NCI-H345 (cell line): ENCODE measurements at regions not wholly inside any gene's neighbourhood (a gene's known extent, or its start where the extent isn't known, plus 50 kb on each side); places are given as distances from the start of the nearest gene placed in this dataset.

Experiments
- DNase-seq: peaks from one replicate; lab custom pipeline; 2025; lab: John Stamatoyannopoulos, UW

- no peak for DNase-seq
These were observed 168.6 kb downstream of the TRIM33 start for GRCh38 chr1:114342376-114342775.

GRCh38 chr1:114341856-114342255 is 169.1 kb downstream of the TRIM33 start:
- no peak for DNase-seq

DNA sequence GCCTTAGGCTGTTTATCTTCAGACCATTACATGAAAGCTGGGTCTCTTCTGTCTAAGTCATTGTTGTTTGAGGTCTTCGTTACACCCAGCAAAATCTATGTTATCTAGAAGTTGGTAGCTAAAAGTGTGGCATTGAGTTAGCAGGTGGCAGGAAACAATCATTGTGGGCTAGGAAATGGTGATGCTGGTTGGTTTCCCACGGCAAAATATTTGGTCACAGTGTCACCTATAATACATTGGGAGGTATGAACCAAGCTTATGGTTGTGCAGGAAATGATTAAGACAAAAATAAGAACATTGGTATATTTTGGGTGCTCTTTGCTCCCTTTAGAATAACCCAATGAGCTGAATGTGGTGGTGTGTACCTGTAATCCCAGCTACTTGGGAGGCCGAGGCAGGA is 169.7 kb downstream of the TRIM33 start:
- DNase-seq: no peak

DNA sequence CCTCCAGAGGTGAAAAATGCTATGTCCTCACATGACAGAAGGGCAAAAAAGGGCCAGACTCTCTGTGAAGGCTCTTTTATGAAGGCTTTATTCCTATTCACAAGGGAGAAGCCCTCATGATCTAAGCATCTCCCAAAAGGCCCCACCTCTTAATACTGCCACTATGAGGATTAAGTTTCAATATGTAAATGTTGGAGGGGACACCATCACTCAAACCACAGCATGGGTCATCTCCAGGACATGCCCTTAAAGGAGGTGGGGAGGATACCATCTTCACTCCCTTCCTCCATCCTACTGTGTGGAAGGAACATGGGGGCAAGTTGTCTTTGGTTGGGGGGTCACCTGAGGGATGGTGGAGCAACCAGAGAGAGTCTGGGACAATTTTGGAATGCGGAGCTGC is 170.1 kb downstream of the TRIM33 start:
- no peak for DNase-seq

GRCh38 chr1:114339379-114339778 is 171.6 kb downstream of the TRIM33 start:
- no peak for DNase-seq

DNA sequence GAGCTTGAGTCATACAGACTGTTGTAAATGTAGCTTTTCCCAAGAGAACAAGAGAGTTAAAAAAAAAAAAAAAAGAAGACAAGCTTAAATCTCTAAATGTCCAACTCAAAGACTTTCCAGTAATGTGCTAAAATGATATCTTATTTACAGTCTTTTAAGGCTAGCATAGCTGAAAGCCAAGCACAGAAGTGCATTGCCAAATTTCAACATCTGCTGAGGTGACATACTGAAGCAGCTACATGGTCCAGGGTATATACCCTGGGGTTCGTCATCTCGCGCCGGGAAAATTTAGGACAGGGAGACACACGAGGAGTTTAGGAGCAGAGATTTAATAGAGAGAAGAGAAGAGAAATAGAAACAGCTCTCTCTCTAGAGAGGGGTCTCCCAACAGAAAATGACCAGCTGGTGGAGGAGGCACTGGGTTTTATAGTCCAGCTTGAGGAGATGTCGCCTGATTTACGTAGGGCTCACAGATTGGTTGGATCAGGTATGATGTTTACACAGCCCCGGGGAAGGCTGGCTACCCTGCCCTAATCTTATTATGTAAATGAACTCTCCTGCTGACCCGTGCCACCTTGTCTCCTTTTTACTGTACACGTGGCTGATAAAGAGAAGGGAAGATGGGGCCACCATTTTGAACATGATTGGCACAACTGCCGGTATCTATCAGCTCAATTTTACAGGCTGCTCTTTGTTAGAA is 172.7 kb downstream of the TRIM33 start:
- no peak for DNase-seq

DNA sequence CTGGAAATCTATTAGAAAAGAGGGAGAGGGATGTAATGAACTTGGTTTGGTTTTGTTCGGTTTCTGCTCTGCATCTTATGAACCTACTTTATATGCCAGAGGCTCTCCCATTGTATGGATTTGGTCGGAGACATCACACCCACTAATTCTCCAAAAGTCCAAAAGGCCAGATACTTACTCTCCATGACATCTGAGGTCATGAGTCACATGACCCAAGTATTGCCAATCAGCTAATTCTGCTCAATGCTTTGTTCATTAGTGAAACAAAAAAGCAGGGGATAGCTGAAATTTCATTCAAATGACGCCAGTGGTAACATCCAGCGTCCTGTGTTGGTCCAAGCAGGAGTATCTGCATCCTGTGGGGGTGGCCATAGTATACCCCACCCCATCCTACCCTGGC is 173.6 kb downstream of the TRIM33 start:
- DNase-seq: no peak

DNA sequence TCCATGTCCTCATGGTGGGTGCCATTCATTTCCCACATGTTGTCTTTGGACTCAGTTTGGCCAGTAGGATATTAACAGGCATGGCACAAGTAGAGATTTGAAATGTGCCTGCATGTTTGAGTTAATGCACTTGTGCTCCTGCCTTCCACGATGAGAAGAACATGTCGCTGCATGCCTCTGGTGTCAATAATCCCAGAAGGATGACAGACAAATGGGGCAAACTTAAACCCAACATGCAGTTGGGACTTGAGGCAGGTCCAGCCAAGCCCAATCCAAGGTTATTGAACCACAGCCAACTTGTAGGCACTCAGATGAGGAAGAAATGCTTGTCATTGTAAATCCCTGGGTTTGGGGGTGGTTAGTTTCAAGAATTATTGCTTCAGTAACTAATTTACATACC is 174.6 kb downstream of the TRIM33 start:
- DNase-seq: no peak

DNA sequence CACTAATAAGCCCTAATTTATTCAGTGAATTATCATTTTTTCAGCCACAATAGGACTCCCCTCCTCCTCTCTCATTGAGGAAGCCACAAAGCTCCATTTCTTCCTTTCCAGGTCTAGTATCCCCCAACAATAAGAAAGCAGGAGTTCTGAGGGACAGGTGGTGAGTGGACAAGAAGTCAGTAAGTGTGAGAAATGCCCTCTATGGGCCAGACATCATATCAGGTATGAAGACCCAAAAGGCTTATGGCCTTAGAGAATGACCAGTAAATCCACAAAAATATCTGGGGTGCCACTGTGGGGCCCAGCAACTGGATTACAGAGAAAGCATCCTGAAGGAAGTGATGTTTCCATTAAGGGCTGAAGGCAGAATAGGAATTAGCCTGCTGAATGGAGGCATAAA is 175.7 kb downstream of the TRIM33 start:
- no peak for DNase-seq

GRCh38 chr1:114334297-114334696 is 176.7 kb downstream of the TRIM33 start:
- no peak for DNase-seq

DNA sequence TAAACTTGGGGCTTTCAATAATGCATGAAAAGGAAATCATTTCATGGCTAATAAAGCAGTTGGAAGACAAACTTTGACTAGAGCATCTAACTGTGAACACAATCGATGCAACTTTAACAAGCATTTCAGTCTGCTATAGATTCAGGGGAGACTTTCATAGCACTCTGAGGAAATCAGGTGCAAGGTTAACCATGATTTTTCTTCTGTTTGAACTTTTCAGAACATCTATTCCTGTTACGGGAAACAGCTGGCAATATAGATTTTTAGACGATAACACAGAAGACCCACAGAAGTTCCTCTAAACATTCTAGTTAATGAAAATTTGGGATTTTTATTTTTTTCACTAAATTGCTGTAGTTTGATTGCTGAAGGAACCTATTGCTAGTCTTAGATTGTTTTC is 177.3 kb downstream of the TRIM33 start:
- DNase-seq: no peak

- no peak for DNase-seq
These were observed 178.3 kb upstream of the SYT6 start for GRCh38 chr1:114331936-114332335.

DNA sequence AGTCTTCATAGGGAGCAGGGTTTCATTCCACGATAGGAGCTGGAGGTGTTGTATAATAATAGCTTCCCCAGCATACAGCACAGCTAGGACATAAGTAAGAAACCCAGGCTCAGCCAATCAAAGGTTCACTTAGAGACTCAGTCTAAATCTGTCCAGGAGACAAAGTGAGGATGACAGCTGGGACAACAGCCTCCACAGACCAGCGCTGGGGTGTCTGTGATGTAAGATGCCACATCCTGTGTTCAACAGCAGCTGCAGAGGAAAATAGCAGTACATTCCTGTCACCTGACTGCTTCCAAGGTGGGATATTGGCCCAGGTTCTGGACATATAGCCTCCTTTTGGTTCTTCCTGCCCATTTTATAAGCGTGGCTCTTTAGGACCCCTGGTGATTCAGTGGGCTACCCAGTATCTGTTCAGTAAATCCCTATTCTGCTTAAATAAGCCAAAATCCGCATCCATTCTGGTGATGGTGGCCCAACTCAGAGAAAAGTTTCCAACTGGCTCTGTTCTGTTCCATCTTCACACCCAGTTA is 176.8 kb upstream of the SYT6 start:
- no peak for DNase-seq

- no peak for DNase-seq
These were observed 174.8 kb upstream of the SYT6 start for GRCh38 chr1:114328361-114328904.

DNA sequence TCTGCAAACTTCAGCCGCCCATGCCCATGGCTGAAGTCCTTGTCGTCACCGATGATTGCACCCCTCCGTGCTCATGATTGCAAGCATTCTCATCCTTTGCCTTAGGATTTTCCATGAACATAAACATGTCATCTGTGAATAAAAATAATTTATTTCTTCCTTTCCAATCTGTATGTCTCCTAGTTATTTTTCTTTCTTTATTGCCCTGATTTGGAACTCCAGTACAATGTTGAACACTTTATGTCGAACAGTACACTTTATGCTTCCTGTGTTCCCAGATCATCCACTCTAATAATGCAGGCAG is 170.9 kb upstream of the SYT6 start:
- no peak for DNase-seq

GRCh38 chr1:114323959-114324661 is 170.4 kb upstream of the SYT6 start:
- no peak for DNase-seq

DNA sequence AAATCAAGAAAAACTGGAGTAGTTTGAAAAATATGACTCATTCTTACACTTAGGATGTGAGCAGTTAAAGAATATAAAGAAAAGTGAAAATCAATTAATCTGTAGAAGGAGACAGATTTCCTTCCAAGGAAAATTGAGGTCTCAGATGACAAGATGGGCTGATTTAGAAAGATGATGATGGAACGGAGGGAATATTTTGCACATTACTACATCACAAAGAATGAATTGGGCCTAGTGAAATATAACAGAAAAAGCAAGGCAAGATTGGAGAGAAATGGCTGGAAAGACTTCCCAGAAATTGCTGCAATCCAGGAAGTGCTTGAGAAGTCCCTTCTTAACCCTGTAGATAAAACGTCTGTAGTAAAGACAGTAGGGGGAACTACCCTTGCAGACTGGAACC is 169.1 kb upstream of the SYT6 start:
- no peak for DNase-seq

DNA sequence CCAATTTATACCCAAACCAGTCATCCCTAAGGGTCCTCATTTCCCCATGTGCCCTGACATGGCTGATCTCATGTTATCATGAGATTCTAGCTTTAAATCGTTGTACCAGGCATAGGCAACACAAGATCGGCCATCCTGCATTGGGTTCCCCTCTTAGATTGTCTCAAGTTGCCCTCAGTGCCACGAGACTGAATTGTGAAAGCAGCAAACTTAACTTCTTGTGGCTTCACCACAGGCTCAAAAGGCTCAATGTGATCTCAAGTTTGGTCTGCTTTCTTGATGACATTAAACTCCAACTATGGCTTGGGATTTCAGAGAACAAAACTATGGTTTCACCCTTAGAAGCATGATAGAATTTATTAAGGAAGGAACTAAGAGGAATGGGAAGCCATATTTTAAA is 168.5 kb upstream of the SYT6 start:
- no peak for DNase-seq

DNA sequence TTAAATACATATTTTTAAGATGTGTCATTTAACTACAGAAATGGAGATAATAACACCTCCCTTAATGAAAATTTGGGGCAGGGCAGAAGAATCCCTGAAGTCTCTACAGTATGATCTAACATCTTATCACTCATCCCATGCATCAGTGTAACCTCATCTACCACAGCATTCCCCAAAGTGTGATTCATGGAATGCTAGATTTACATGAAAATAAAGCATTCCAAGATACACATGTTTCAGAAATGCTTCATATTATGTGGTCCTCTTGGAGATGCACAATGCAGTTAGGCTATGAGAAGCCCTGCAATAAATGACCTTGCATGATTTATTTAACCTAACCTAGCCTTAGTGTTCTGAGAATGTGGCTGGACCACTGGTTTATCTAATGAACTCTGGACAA is 166.9 kb upstream of the SYT6 start:
- DNase-seq: no peak

GRCh38 chr1:114319418-114319817 is 165.7 kb upstream of the SYT6 start:
- DNase-seq: no peak

GRCh38 chr1:114318961-114319360 is 165.3 kb upstream of the SYT6 start:
- DNase-seq: no peak

GRCh38 chr1:114316204-114316603 is 162.5 kb upstream of the SYT6 start:
- no peak for DNase-seq

GRCh38 chr1:114315631-114316030 is 162.0 kb upstream of the SYT6 start:
- no peak for DNase-seq

DNA sequence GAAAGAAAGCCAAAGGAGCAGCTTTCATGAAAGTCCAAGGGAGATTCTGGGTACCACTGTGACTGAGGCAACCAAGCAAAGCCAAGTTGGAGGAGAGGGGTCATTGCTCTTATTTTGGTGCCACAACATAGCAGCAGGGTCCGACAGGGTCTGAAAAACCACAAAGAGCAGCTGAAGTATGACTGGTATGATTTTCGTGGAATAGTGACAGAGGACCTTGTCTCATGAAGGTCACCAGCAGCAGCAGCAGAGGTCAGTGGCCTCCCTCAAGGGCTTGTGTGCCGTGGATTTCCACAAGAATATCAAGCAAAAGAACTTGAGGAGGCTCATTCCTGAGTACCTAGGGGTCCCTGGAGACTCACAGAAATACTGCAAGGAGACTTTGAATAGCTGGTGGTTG is 160.9 kb upstream of the SYT6 start:
- DNase-seq: no peak
